ENCODE measurements at regions not wholly inside any gene's neighbourhood (a gene's known extent, or its start where the extent isn't known, plus 50 kb on each side); places are given as distances from the start of the nearest gene placed in this dataset.

GRCh38 chr15:70271422-70272088 lies 173.8 kb upstream of the TLE3 start:
- peak in 1 of 3 experiments; percentile 51 for DNase-seq

- no peak for DNase-seq
Observed at GRCh38 chr15:70270752-70271111, 173.0 kb upstream of the TLE3 start.

GRCh38 chr15:70269991-70270751 lies 172.5 kb upstream of the TLE3 start:
- DNase-seq = peak; percentile 13 to 95 (median 32)

GRCh38 chr15:70269311-70269911 lies 171.7 kb upstream of the TLE3 start:
- DNase-seq = no peak

- peak in 1 of 3 experiments; percentile 26 for DNase-seq
Observed at GRCh38 chr15:70268698-70269251, 171.1 kb upstream of the TLE3 start.

GRCh38 chr15:70267879-70268278 lies 170.2 kb upstream of the TLE3 start:
- no peak for DNase-seq

- DNase-seq = no peak
Observed at GRCh38 chr15:70267306-70267705, 169.6 kb upstream of the TLE3 start.

- no peak for DNase-seq
Observed at GRCh38 chr15:70266412-70267121, 168.8 kb upstream of the TLE3 start.

GRCh38 chr15:70265986-70266385 lies 168.3 kb upstream of the TLE3 start:
- DNase-seq = no peak

- peak in 1 of 3 experiments; percentile 28 for DNase-seq
Observed at GRCh38 chr15:70265466-70265978, 167.8 kb upstream of the TLE3 start.

GRCh38 chr15:70264738-70265465 lies 167.2 kb upstream of the TLE3 start:
- DNase-seq = peak in 1 of 3 experiments; percentile 62

- peak; percentile 62 to 98 (median 86) for DNase-seq
Observed at GRCh38 chr15:70264014-70264582, 166.4 kb upstream of the TLE3 start.

GRCh38 chr15:70262591-70263274 lies 165.0 kb upstream of the TLE3 start:
- peak in 2 of 3 experiments; percentile 68 to 70 for DNase-seq

- DNase-seq = peak in 2 of 3 experiments; percentile 69 to 89
Observed at GRCh38 chr15:70262171-70262570, 164.5 kb upstream of the TLE3 start.

GRCh38 chr15:70261083-70261482 lies 163.4 kb upstream of the TLE3 start:
- DNase-seq = no peak

- no peak for DNase-seq
Observed at GRCh38 chr15:70260580-70260979, 162.9 kb upstream of the TLE3 start.

GRCh38 chr15:70259640-70260508 lies 162.2 kb upstream of the TLE3 start:
- DNase-seq = no peak

GRCh38 chr15:70259028-70259424 lies 161.3 kb upstream of the TLE3 start:
- DNase-seq = peak in 1 of 3 experiments; percentile 77

- peak in 1 of 3 experiments; percentile 24 for DNase-seq
Observed at GRCh38 chr15:70258369-70259027, 160.8 kb upstream of the TLE3 start.
